ENCODE measurements at regions not wholly inside any gene's neighbourhood (a gene's known extent, or its start where the extent isn't known, plus 50 kb on each side); places are given as distances from the start of the nearest gene placed in this dataset.
"Not testable (repeated sequence)": the region's sequence is repeated elsewhere in the genome, so short reads cannot be mapped to it uniquely, and the experiment has no call there.

DNA sequence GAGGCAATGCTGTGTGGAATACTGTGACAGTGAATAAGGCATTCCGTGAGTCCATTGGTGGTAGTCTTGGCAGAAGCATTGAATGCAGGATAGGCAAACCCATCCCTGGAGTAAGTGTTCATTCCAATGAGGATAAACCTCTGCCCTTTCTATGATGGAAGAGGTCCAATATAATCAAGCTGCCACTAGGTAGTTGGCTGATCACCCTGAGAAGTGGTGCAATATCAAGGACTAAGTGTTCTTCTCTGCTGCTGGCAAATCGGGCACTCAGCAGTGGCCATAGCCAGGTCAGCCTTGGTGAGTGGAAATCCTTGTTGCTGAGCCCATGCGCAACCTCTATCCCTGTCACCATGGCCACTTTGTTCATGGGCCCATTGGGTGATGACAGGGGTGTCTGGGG lies 70.1 kb downstream of the FBXO4 start:
- Histone ChIP-seq H3K4me3 (ENCODE audit: low read length) (no peak overlapping the region), H3K4me1 (ENCODE audit: insufficient read depth, low read length) (no peaks in the 10 kb centered on the region), H3K27ac (ENCODE audit: low read depth in 1 of 2, low read length in 2 of 2) (no peak overlapping the region), H3K27me3 (ENCODE audit: control insufficient read depth in 1 of 2, insufficient read depth in 2 of 2, low read length in 2 of 2) (no peaks in the 10 kb centered on the region), H3K36me3 (ENCODE audit: insufficient read depth, low read length) (no peaks in the 10 kb centered on the region), H3K9me3 (ENCODE audit: control insufficient read depth in 1 of 2, insufficient read depth in 1 of 2, low read length in 2 of 2) (no peaks in the 10 kb centered on the region)
- POLR2A ChIA-PET: no interaction called here
- Mint-ChIP-seq H3K4me1 (ENCODE audit: low read depth) (no peaks in the 10 kb centered on the region), H3K36me3 (ENCODE audit: low read depth) (no peaks in the 10 kb centered on the region), H3K9me3 (peaks cover 6% of the 10 kb centered on the region), H3K4me3 (no peak overlapping the region), H3K27ac (no peak overlapping the region), H3K27me3 (peaks cover 16% of the 10 kb centered on the region)
- TF ChIP-seq, protein P1, sequence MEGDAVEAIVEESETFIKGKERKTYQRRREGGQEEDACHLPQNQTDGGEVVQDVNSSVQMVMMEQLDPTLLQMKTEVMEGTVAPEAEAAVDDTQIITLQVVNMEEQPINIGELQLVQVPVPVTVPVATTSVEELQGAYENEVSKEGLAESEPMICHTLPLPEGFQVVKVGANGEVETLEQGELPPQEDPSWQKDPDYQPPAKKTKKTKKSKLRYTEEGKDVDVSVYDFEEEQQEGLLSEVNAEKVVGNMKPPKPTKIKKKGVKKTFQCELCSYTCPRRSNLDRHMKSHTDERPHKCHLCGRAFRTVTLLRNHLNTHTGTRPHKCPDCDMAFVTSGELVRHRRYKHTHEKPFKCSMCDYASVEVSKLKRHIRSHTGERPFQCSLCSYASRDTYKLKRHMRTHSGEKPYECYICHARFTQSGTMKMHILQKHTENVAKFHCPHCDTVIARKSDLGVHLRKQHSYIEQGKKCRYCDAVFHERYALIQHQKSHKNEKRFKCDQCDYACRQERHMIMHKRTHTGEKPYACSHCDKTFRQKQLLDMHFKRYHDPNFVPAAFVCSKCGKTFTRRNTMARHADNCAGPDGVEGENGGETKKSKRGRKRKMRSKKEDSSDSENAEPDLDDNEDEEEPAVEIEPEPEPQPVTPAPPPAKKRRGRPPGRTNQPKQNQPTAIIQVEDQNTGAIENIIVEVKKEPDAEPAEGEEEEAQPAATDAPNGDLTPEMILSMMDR (IDR thresholded peaks at IDR 0.05): no peak
- DNase-seq (no peak), ATAC-seq (ENCODE audit: poor library complexity) (no peak)
- CTCF ChIA-PET: no interaction called here
- intact Hi-C loops (cut with DNase I, micrococcal nuclease): no loop called here

DNA sequence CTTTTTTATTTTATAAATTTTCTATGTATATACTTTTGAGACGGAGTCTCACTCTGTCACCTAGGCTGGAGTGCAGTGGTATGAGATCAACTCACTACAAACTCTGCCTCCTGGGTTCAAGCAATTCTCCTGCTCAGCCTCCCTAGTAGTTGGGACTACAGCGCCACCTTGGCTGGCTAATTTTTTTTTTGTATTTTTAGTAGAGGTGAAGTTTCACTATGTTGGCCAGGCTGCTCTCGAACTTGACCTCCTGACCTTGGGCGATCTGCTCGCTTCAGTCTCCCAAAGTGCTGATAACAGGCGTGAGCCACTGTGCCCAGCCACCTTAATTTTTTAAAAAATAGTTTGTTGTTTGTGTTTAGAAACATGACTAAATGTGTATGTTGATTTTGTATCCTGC lies 76.6 kb downstream of the FBXO4 start:
- ChIA-PET CTCF (no interaction called here), POLR2A (no interaction called here)
- H3K4me3 ChIP-seq (ENCODE audit: low read length): no peak overlapping the region
- no peaks in the 10 kb centered on the region for H3K36me3 ChIP-seq (ENCODE audit: insufficient read depth, low read length)
- no peak for ATAC-seq (ENCODE audit: poor library complexity)
- H3K4me1 ChIP-seq (ENCODE audit: insufficient read depth, low read length): no peaks in the 10 kb centered on the region
- intact Hi-C loops (cut with DNase I, micrococcal nuclease): loop anchor here (10.0 kb wide), 1 partner anchor 763 kb away; no protein-coding TSS in a partner anchor
- H3K36me3 Mint-ChIP-seq (ENCODE audit: low read depth): no peaks in the 10 kb centered on the region
- no peaks in the 10 kb centered on the region for H3K4me1 Mint-ChIP-seq (ENCODE audit: low read depth)
- peaks cover 6% of the 10 kb centered on the region for H3K9me3 Mint-ChIP-seq
- no peak overlapping the region for H3K27ac Mint-ChIP-seq
- H3K27ac ChIP-seq (ENCODE audit: low read depth in 1 of 2, low read length in 2 of 2): no peak overlapping the region
- peaks cover 12% of the 10 kb centered on the region for H3K27me3 Mint-ChIP-seq
- TF ChIP-seq, protein P1 (IDR thresholded peaks at IDR 0.05): no peak
- no peaks in the 10 kb centered on the region for H3K9me3 ChIP-seq (ENCODE audit: control insufficient read depth in 1 of 2, insufficient read depth in 1 of 2, low read length in 2 of 2)
- H3K4me3 Mint-ChIP-seq: no peak overlapping the region
- H3K27me3 ChIP-seq (ENCODE audit: control insufficient read depth in 1 of 2, insufficient read depth in 2 of 2, low read length in 2 of 2): no peaks in the 10 kb centered on the region
- DNase-seq: no peak

DNA sequence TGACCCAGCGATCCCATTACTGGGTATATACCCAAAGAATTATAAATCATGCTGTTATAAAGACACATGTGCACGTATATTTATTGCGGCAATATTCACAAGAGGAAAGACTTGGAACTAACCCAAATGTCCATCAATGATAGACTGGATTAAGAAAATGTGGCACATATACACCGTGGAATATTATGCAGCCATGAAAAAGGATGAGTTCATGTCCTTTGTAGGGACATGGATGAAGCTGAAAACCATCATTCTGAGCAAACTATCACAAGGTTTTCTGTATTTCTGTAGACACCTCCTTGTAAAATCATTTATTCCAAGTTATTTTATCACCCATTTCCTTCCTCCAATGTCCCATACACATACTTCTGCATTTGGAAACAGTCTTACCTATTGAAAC lies 78.8 kb downstream of the FBXO4 start:
- CTCF ChIA-PET: not testable (repeated sequence)

DNA sequence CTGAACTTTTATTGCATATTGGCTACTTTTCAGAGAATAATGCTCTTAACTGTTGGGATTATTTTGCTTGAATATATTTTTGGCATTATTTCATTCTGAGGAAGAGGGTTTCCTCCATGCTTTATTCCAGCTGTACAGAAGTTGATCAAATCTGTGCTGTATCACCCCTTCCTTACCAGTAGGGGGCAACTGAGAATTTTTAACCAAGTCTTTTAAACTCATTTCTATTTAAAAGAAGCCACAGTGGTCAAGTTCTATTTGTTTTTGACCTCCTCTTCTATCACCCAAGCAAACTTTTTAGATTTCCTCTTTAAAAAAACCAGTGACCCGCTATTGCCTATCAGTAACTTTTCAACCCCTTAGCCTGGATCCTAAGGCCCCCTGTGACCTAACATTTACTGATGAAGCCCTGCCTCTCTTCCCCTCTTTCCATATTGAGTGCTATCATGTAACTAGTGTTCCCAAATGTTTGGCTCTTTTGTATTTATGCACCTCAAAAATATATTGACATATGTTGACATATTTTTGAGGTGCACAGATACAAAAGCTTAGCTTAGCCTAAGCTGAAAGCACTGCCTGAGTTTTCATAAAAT lies 80.6 kb downstream of the FBXO4 start:
- ATAC-seq (ENCODE audit: poor library complexity): no peak
- H3K9me3 ChIP-seq (ENCODE audit: control insufficient read depth in 1 of 2, insufficient read depth in 1 of 2, low read length in 2 of 2): no peaks in the 10 kb centered on the region
- H3K27ac Mint-ChIP-seq: no peak overlapping the region
- H3K36me3 ChIP-seq (ENCODE audit: insufficient read depth, low read length): no peaks in the 10 kb centered on the region
- no peaks in the 10 kb centered on the region for H3K9me3 Mint-ChIP-seq
- no peaks in the 10 kb centered on the region for H3K4me1 ChIP-seq (ENCODE audit: insufficient read depth, low read length)
- CTCF ChIA-PET: interaction anchor here (1.2 to 1.5 kb wide), 2 partner anchors 9 kb away, joined by 3 to 5 read pairs; no protein-coding TSS in a partner anchor
- no peak overlapping the region for H3K4me3 Mint-ChIP-seq
- H3K27me3 Mint-ChIP-seq: peaks cover 12% of the 10 kb centered on the region
- no peaks in the 10 kb centered on the region for H3K36me3 Mint-ChIP-seq (ENCODE audit: low read depth)
- POLR2A ChIA-PET: no interaction called here
- H3K27ac ChIP-seq (ENCODE audit: low read depth in 1 of 2, low read length in 2 of 2): no peak overlapping the region
- no peaks in the 10 kb centered on the region for H3K27me3 ChIP-seq (ENCODE audit: control insufficient read depth in 1 of 2, insufficient read depth in 2 of 2, low read length in 2 of 2)
- no peaks in the 10 kb centered on the region for H3K4me1 Mint-ChIP-seq (ENCODE audit: low read depth)
- no peak overlapping the region for H3K4me3 ChIP-seq (ENCODE audit: low read length)
- peak in 3 of 14 experiments; percentile 5 to 19 (median 15) for DNase-seq
- intact Hi-C loops (cut with DNase I, micrococcal nuclease): loop anchor here (5.0 to 10.0 kb wide), 2 partner anchors 759 to 882 kb away; no protein-coding TSS in a partner anchor
- TF ChIP-seq, protein P1 (IDR thresholded peaks at IDR 0.05): peak; percentile 81

More for the DNA sequence above, 78.8 kb downstream of the FBXO4 start:
- POLR2A ChIA-PET; H3K9me3 ChIP-seq (ENCODE audit: control insufficient read depth in 1 of 2, insufficient read depth in 1 of 2, low read length in 2 of 2); H3K9me3 Mint-ChIP-seq; ATAC-seq (ENCODE audit: poor library complexity); H3K27me3 ChIP-seq (ENCODE audit: control insufficient read depth in 1 of 2, insufficient read depth in 2 of 2, low read length in 2 of 2); H3K4me3 Mint-ChIP-seq; H3K27ac ChIP-seq (ENCODE audit: low read depth in 1 of 2, low read length in 2 of 2); DNase-seq; H3K27ac Mint-ChIP-seq; H3K36me3 ChIP-seq (ENCODE audit: insufficient read depth, low read length); H3K36me3 Mint-ChIP-seq (ENCODE audit: low read depth); H3K4me1 Mint-ChIP-seq (ENCODE audit: low read depth); H3K4me1 ChIP-seq (ENCODE audit: insufficient read depth, low read length); H3K4me3 ChIP-seq (ENCODE audit: low read length): not testable (repeated sequence)
- peaks cover 12% of the 10 kb centered on the region for H3K27me3 Mint-ChIP-seq
- intact Hi-C loops (cut with DNase I, micrococcal nuclease): loop anchor here (10.0 kb wide), 1 partner anchor 761 kb away; no protein-coding TSS in a partner anchor

Measured in CD4-positive, alpha-beta T cell (primary cell).